HG02970 (cell line): ENCODE measurements at regions not wholly inside any gene's neighbourhood (a gene's known extent, or its start where the extent isn't known, plus 50 kb on each side); places are given as distances from the start of the nearest gene placed in this dataset.
"Not testable (repeated sequence)": the region's sequence is repeated elsewhere in the genome, so short reads cannot be mapped to it uniquely, and the experiment has no call there.

Source experiments
- ATAC-seq: cut with Tn5 transposase; IDR thresholded peaks from one replicate; pipeline ENCODE4 v1.9.1; 2021; ENCODE audit warnings: mild to moderate bottlenecking, moderate library complexity, moderate number of reproducible peaks; ENCODE audit not compliant: unreplicated experiment, low FRiP score

- no peak for ATAC-seq
Measured at GRCh38 chr9:120338340-120338739, 241.6 kb downstream of the CDK5RAP2 start.

GRCh38 chr9:120337131-120337530, 242.8 kb downstream of the CDK5RAP2 start:
- no peak for ATAC-seq

- no peak for ATAC-seq
Measured at GRCh38 chr9:120336753-120337090, 243.2 kb downstream of the CDK5RAP2 start.

- no peak for ATAC-seq
Measured at GRCh38 chr9:120336021-120336752, 243.8 kb downstream of the CDK5RAP2 start.

GRCh38 chr9:120331913-120332312, 248.1 kb downstream of the CDK5RAP2 start:
- no peak for ATAC-seq

- ATAC-seq = no peak
Measured at GRCh38 chr9:120330031-120330430, 249.9 kb downstream of the CDK5RAP2 start.

- no peak for ATAC-seq
Measured at GRCh38 chr9:120327322-120327721, 252.6 kb downstream of the CDK5RAP2 start.

GRCh38 chr9:120326049-120326693, 253.8 kb downstream of the CDK5RAP2 start:
- no peak for ATAC-seq

- ATAC-seq = no peak
Measured at GRCh38 chr9:120324996-120325642, 254.8 kb downstream of the CDK5RAP2 start.

- ATAC-seq = no peak
Measured at GRCh38 chr9:120324461-120324860, 255.5 kb downstream of the CDK5RAP2 start.

GRCh38 chr9:120323125-120323524, 256.8 kb downstream of the CDK5RAP2 start:
- no peak for ATAC-seq

GRCh38 chr9:120319452-120319851, 260.5 kb downstream of the CDK5RAP2 start:
- no peak for ATAC-seq

- ATAC-seq = no peak
Measured at GRCh38 chr9:120315154-120315553, 264.8 kb downstream of the CDK5RAP2 start.

- no peak for ATAC-seq
Measured at GRCh38 chr9:120312031-120312430, 267.9 kb downstream of the CDK5RAP2 start.

- ATAC-seq = no peak
Measured at GRCh38 chr9:120310035-120310434, 269.9 kb downstream of the CDK5RAP2 start.

- no peak for ATAC-seq
Measured at GRCh38 chr9:120308495-120308894, 271.5 kb downstream of the CDK5RAP2 start.

- no peak for ATAC-seq
Measured at GRCh38 chr9:120307599-120307998, 272.4 kb downstream of the CDK5RAP2 start.

GRCh38 chr9:120306561-120306960, 273.4 kb downstream of the CDK5RAP2 start:
- no peak for ATAC-seq

- ATAC-seq = no peak
Measured at GRCh38 chr9:120306088-120306487, 273.9 kb downstream of the CDK5RAP2 start.

- ATAC-seq = not testable (repeated sequence)
Measured at GRCh38 chr9:120304896-120305295, 275.1 kb downstream of the CDK5RAP2 start.

GRCh38 chr9:120303519-120303918, 276.4 kb downstream of the CDK5RAP2 start:
- ATAC-seq = no peak

GRCh38 chr9:120299785-120300184, 280.2 kb downstream of the CDK5RAP2 start:
- no peak for ATAC-seq
